ENCODE measurements at regions not wholly inside any gene's neighbourhood (a gene's known extent, or its start where the extent isn't known, plus 50 kb on each side); places are given as distances from the start of the nearest gene placed in this dataset.

- H2BK5ac ChIP-seq (ENCODE audit: low read depth, low read length) = no peak overlapping the region
- no peaks in the 10 kb centered on the region for H3K4me1 ChIP-seq (replicated peaks in 1 of 4; ENCODE audit: control insufficient read depth in 3 of 4, insufficient read depth in 4 of 4, low read length in 3 of 4)
- H4K8ac ChIP-seq (ENCODE audit: extremely low read depth, insufficient read depth, low read length) = no peak overlapping the region
- no peak overlapping the region for H2BK20ac ChIP-seq (ENCODE audit: low read length)
- CTCF ChIA-PET (ENCODE audit: partially characterized antibody) = interaction anchor here (1.6 kb wide), 1 partner anchor 13 kb away, joined by 7 read pairs; no protein-coding TSS in a partner anchor
- no peak overlapping the region for H3K4me2 ChIP-seq (ENCODE audit: insufficient read depth in 1 of 2, low read depth in 2 of 2, low read length in 2 of 2)
- H3K56ac ChIP-seq (replicated peaks; ENCODE audit: insufficient read length, low read depth, low read length) = no peak overlapping the region
- H2BK120ac ChIP-seq (replicated peaks; ENCODE audit: low read depth, low read length) = no peak overlapping the region
- H3K79me2 ChIP-seq (ENCODE audit: control insufficient read depth in 1 of 2, insufficient read depth in 2 of 2, low read length in 2 of 2) = no peaks in the 10 kb centered on the region
- H3K9ac ChIP-seq (replicated peaks in 1 of 4; ENCODE audit: extremely low read depth in 1 of 4, low read depth in 3 of 4, low read length in 3 of 4) = no peak overlapping the region
- no peak overlapping the region for H3K4ac ChIP-seq (replicated peaks; ENCODE audit: insufficient read length, low read depth, low read length)
- no peaks in the 10 kb centered on the region for H3K36me3 ChIP-seq (ENCODE audit: control insufficient read depth in 2 of 4, insufficient read depth in 4 of 4, low read length in 3 of 4)
- H3K23me2 ChIP-seq (ENCODE audit: low read depth, low read length) = no peaks in the 10 kb centered on the region
- TF ChIP-seq POLR2AphosphoS5 (IDR thresholded peaks at IDR 0.05; ENCODE audit: low read depth, low read length) = no peak
- no peak for TF ChIP-seq RNF2 (IDR thresholded peaks at IDR 0.05; ENCODE audit: borderline replicate concordance, low read depth, low read length, missing control alignments, poor library complexity, severe bottlenecking)
- no peak for TF ChIP-seq TAF1 (IDR thresholded peaks at IDR 0.05; ENCODE audit: low read depth, low read length)
- no peak for TF ChIP-seq BACH1 (IDR thresholded peaks at IDR 0.05; ENCODE audit: low read length)
- TF ChIP-seq EGR1 (IDR thresholded peaks at IDR 0.05; ENCODE audit: borderline replicate concordance, low read depth, low read length) = no peak
- no peak for TF ChIP-seq RFX5 (IDR thresholded peaks at IDR 0.05; ENCODE audit: borderline replicate concordance, low read depth, low read length)
- TF ChIP-seq SUZ12 (IDR thresholded peaks at IDR 0.05; ENCODE audit: low read length) = no peak
- no peak for TF ChIP-seq PHF8 (conservative IDR thresholded peaks at IDR 0.05; ENCODE audit: low read depth, low read length)
- no peak for TF ChIP-seq ATF3 (IDR thresholded peaks at IDR 0.05; ENCODE audit: insufficient read depth, low read depth, low read length)
- TF ChIP-seq JUN (IDR thresholded peaks at IDR 0.05; ENCODE audit: low read depth, low read length) = no peak
- TF ChIP-seq FOSL1 (IDR thresholded peaks at IDR 0.05; ENCODE audit: insufficient read depth, low read depth, low read length) = no peak
- TF ChIP-seq SP2 (IDR thresholded peaks at IDR 0.05; ENCODE audit: low read length) = no peak
- no peak for TF ChIP-seq ZNF274 (IDR thresholded peaks at IDR 0.05; ENCODE audit: borderline replicate concordance, extremely low read depth, low read length)
- H4K5ac ChIP-seq (ENCODE audit: insufficient read length, low read depth, low read length) = no peak overlapping the region
- no peak overlapping the region for H2AFZ ChIP-seq (ENCODE audit: low read length)
- WGBS, 2 experiments (ENCODE audit: extremely low coverage in 1 of 2, insufficient coverage in 1 of 2, insufficient read length in 1 of 2, insufficient replicate concordance in 2 of 2, low coverage in 1 of 2, low lambda C conversion rate in 2 of 2, missing lambda C conversion rate in 1 of 2) = 74% methylated on average over 1 of the region's 1 CpG; no CpG with 5 or more reads in 1 of the 2 experiments
- H3K4me3 ChIP-seq (ENCODE audit: extremely low read depth in 1 of 4, insufficient read depth in 2 of 4, low read depth in 3 of 4, low read length in 4 of 4) = no peak overlapping the region
- no peak overlapping the region for H4K91ac ChIP-seq (replicated peaks; ENCODE audit: insufficient read length, low read length)
- H4K20me1 ChIP-seq (replicated peaks in 1 of 2; ENCODE audit: control insufficient read depth in 1 of 2, insufficient read depth in 2 of 2, low read length in 2 of 2) = no peaks in the 10 kb centered on the region
- H3K27me3 ChIP-seq (replicated peaks in 1 of 4; ENCODE audit: control insufficient read depth in 3 of 4, extremely low read depth in 1 of 4, insufficient read depth in 3 of 4, low read length in 3 of 4) = no peaks in the 10 kb centered on the region
- no peaks in the 10 kb centered on the region; a peak in 1 of 4 replicates for H3K9me3 ChIP-seq (ENCODE audit: insufficient read depth in 2 of 2, low read depth in 1 of 2, low read length in 1 of 2)
- H2BK12ac ChIP-seq (ENCODE audit: low read depth, low read length) = no peak overlapping the region
- no peak overlapping the region for H2BK15ac ChIP-seq (ENCODE audit: low read length)
- H3K14ac ChIP-seq (ENCODE audit: insufficient read length) = no peak overlapping the region
- no peak for DNase-seq (ENCODE audit: low read depth in 1 of 2, low spot score in 2 of 2)
- POLR2A ChIA-PET (ENCODE audit: partially characterized antibody) = no interaction called here
- no peak overlapping the region for H3K23ac ChIP-seq (ENCODE audit: insufficient read length)
- no peak for FAIRE-seq
- H3K27ac ChIP-seq (ENCODE audit: low read depth, low read length) = no peak overlapping the region
- H3K18ac ChIP-seq (ENCODE audit: extremely low read depth, low read length) = no peak overlapping the region
- H2AK5ac ChIP-seq (ENCODE audit: low read depth, low read length) = no peak overlapping the region
- no peaks in the 10 kb centered on the region for H3K79me1 ChIP-seq (ENCODE audit: low read depth, low read length)
Measured at GRCh38 chr4:159476886-159477285, 374.0 kb downstream of the RAPGEF2 start.

Data from H1 (cell line).